ENCODE measurements at regions not wholly inside any gene's neighbourhood (a gene's known extent, or its start where the extent isn't known, plus 50 kb on each side); places are given as distances from the start of the nearest gene placed in this dataset.

GRCh38 chr5:125311743-125312142 lies 565.3 kb upstream of the ZNF608 start:
- peaks cover 20% of the 10 kb centered on the region for H3K9me3 ChIP-seq (replicated peaks)
- H3K4me1 ChIP-seq = no peaks in the 10 kb centered on the region
- no peaks in the 10 kb centered on the region for H3K27me3 ChIP-seq (ENCODE audit: low read depth)
- no peaks in the 10 kb centered on the region for H3K36me3 ChIP-seq
- no peak for TF ChIP-seq CTCF (IDR thresholded peaks at IDR 0.05; ENCODE audit: borderline replicate concordance)
- H3K4me3 ChIP-seq = no peak overlapping the region
- no peak for DNase-seq
- intact Hi-C loops (cut with micrococcal nuclease) = no loop called here
- no peak overlapping the region for H3K27ac ChIP-seq (replicated peaks)

GRCh38 chr5:125313555-125313954 lies 567.1 kb upstream of the ZNF608 start:
- H3K27me3 ChIP-seq (ENCODE audit: low read depth) = no peaks in the 10 kb centered on the region
- no peak overlapping the region for H3K4me3 ChIP-seq
- no peaks in the 10 kb centered on the region for H3K36me3 ChIP-seq
- no peaks in the 10 kb centered on the region for H3K4me1 ChIP-seq
- H3K27ac ChIP-seq (replicated peaks) = no peak overlapping the region
- TF ChIP-seq CTCF (IDR thresholded peaks at IDR 0.05; ENCODE audit: borderline replicate concordance) = no peak
- DNase-seq = no peak
- H3K9me3 ChIP-seq (replicated peaks) = peaks cover 5% of the 10 kb centered on the region
- intact Hi-C loops (cut with micrococcal nuclease) = no loop called here

GRCh38 chr5:125315306-125315705 lies 568.9 kb upstream of the ZNF608 start:
- DNase-seq = no peak
- no peak overlapping the region for H3K4me3 ChIP-seq
- no peak overlapping the region for H3K27ac ChIP-seq (replicated peaks)
- peaks cover 4% of the 10 kb centered on the region for H3K9me3 ChIP-seq (replicated peaks)
- H3K4me1 ChIP-seq = no peaks in the 10 kb centered on the region
- no peak for TF ChIP-seq CTCF (IDR thresholded peaks at IDR 0.05; ENCODE audit: borderline replicate concordance)
- H3K36me3 ChIP-seq = no peaks in the 10 kb centered on the region
- H3K27me3 ChIP-seq (ENCODE audit: low read depth) = no peaks in the 10 kb centered on the region
- intact Hi-C loops (cut with micrococcal nuclease) = no loop called here

GRCh38 chr5:125316391-125316790 lies 570.0 kb upstream of the ZNF608 start:
- Histone ChIP-seq H3K4me1 (no peaks in the 10 kb centered on the region), H3K27ac (replicated peaks) (no peak overlapping the region), H3K9me3 (replicated peaks) (peaks cover 4% of the 10 kb centered on the region), H3K4me3 (no peak overlapping the region), H3K27me3 (ENCODE audit: low read depth) (no peaks in the 10 kb centered on the region), H3K36me3 (no peaks in the 10 kb centered on the region)
- no peak for DNase-seq
- intact Hi-C loops (cut with micrococcal nuclease) = no loop called here
- no peak for TF ChIP-seq CTCF (IDR thresholded peaks at IDR 0.05; ENCODE audit: borderline replicate concordance)

DNA sequence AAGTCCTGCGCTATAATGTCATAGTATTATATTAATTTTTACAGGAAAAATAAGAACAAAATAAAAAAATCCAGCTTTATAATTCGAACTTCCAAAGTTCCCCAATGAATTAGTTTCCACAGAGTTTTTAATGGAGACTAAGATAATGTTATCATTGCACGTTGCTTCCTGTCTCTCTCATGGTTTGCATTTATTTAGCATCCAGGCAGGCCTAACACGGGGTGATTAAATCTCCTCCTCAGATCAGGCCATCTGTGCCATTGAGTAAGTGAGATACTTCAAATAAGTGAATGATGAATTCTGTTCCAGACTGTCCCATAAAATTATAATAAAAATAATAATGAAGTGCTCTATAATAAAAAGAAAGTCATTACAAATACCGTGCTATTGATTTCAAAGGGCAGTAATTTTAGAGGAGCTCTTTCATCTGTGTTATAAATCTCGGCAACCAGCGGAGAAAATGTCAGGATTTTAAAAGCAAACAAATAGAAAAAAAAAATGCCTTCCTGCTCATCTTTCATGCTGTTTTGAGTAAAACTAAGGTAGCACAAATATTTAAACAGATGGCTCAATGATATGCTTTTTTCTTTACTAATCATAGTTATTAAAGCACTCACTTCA lies 570.6 kb upstream of the ZNF608 start:
- no peak for DNase-seq
- Histone ChIP-seq H3K27ac (replicated peaks) (no peak overlapping the region), H3K9me3 (replicated peaks) (peaks cover 4% of the 10 kb centered on the region), H3K27me3 (ENCODE audit: low read depth) (no peaks in the 10 kb centered on the region), H3K4me1 (no peaks in the 10 kb centered on the region), H3K36me3 (no peaks in the 10 kb centered on the region), H3K4me3 (no peak overlapping the region)
- TF ChIP-seq CTCF (IDR thresholded peaks at IDR 0.05; ENCODE audit: borderline replicate concordance) = no peak
- intact Hi-C loops (cut with micrococcal nuclease) = no loop called here

Data from left ventricle myocardium inferior (tissue), 1 donor.